Heart left ventricle (tissue), 16 donors: ENCODE measurements at regions not wholly inside any gene's neighbourhood (a gene's known extent, or its start where the extent isn't known, plus 50 kb on each side); places are given as distances from the start of the nearest gene placed in this dataset.

Experiments used
- ATAC-seq, 4 donors: fragments of 200-7000 bp; cut with Tn5 transposase; one replicate each; pipeline ENCODE4 v1.9.1; 2020 to 2022; ENCODE audit warnings: moderate library complexity in 4 of 4, mild to moderate bottlenecking in 3 of 4, moderate number of reproducible peaks in 1 of 4
- DNase-seq, 5 donors: peaks; one replicate each; pipeline ENCODE4 v3.0.0-alpha.2; 2020
- H3K27ac ChIP-seq, 12 donors: fragments of 200-600 bp; sonication (generic) in 4 of 12; one replicate each; pipeline versions ENCODE4 v1.5.0 to v1.8.0; 2016 to 2022; ENCODE audit warnings: mild to moderate bottlenecking in 2 of 12
- H3K27me3 ChIP-seq, 9 donors: fragments of 200-600 bp; sonication (generic) in 2 of 9; one replicate each; pipeline versions ENCODE4 v1.5.1 to v1.8.0; 2016 to 2022; ENCODE audit warnings: mild to moderate bottlenecking in 3 of 9
- H3K36me3 ChIP-seq, 9 donors: fragments of 200-600 bp; sonication (generic) in 2 of 9; one replicate each; pipeline versions ENCODE4 v1.5.0 to v1.8.0; 2018 to 2022; ENCODE audit warnings: mild to moderate bottlenecking in 2 of 9
- H3K4me1 ChIP-seq, 12 donors: fragments of 200-600 bp; sonication (generic) in 4 of 12; one replicate each; pipeline versions ENCODE4 v1.5.0 to v1.8.0; 2016 to 2022; ENCODE audit warnings: mild to moderate bottlenecking in 3 of 12
- H3K4me3 ChIP-seq, 12 donors: fragments of 200-600 bp; sonication (generic) in 4 of 12; one replicate each; pipeline versions ENCODE4 v1.5.0 to v1.8.0; 2017 to 2022; ENCODE audit warnings: mild to moderate bottlenecking in 9 of 12, moderate library complexity in 4 of 12
- H3K9me3 ChIP-seq, 12 donors: fragments of 200-600 bp; sonication (generic) in 4 of 12; one replicate each; pipeline versions ENCODE4 v1.5.0 to v1.8.0; 2016 to 2022; ENCODE audit warnings: mild to moderate bottlenecking in 1 of 12
- POLR2A ChIP-seq, 2 donors: fragments of 450-650 bp; IDR thresholded peaks; one replicate each; pipeline ENCODE4 v1.6.1; 2017; ENCODE audit warnings: antibody characterized with exemption in 2 of 2, mild to moderate bottlenecking in 2 of 2, moderate library complexity in 2 of 2
- WGBS, 4 donors: extraction: QIAGEN DNeasy Blood & Tissue Kit in 2 of 4; methylation state at CpG; one replicate each; pipeline versions ENCODE4 v1.1.5 to v1.1.7; 2013 to 2018; 5-methylcytosine and 5-hydroxymethylcytosine counted together
- intact Hi-C, 10 donors: fragments of 100-400 bp; cut with DNase I; formaldehyde crosslinking; loops; one replicate each; pipeline versions ENCODE4 v1.11.1 to v1.14.2; 2022
- TF ChIP-seq, protein P1 (sequence below), 12 donors: fragments of 200-600 bp; sonication (generic) in 4 of 12; IDR thresholded peaks; one replicate each; pipeline versions ENCODE4 v1.5.0 to v1.8.0; 2018 to 2022; ENCODE audit warnings: antibody characterized with exemption in 12 of 12, mild to moderate bottlenecking in 5 of 12
- donor health status: ischemic (EF 13 %, LVEDD 7.1; RV severe dilation, severe dysfunction).
- donor health status: healthy with polysubstance abuse.
- donor health status: DM: no; HTN: yes; CAD: no.
- donor health status: DM: no; HTN: no; CAD: no.
- donor health status: ischemic (EF 25% LVEDD 6.9; RV normal size, moderate dysfunction).
- donor health status: ischemic (EF 25% LVEDD 5.7; RV mildly dilated, moderate dysfunction).
- donor health status: healthy.
- donor health status: DM: yes; HTN: yes; CAD: no.
- donor health status: ischemic (EF 35%, LVEDD 5.7; RV mildly dilated, moderate dysfunction).
- donor health status: nonischemic (EF 11% LVEDD 7.7; RV severe dilation, severe dysfunction).
- donor health status: DM: yes; HTN: yes; CAD: no.
- donor health status: PGD.
- donor health status: ischemic (EF 29% LVEDD 5.4; RV normal size, mild dysfunction).
- donor health status: nonischemic (EF 23%, LVEDD 6.1; RV moderate dilation, normal function).

GRCh38 chr2:147250652-147251356 is 594.0 kb upstream of the ACVR2A start:
- ATAC-seq (no peak), DNase-seq (no peak)
- Histone ChIP-seq H3K4me1 (no peaks in the 10 kb centered on the region), H3K36me3 (no peaks in the 10 kb centered on the region), H3K4me3 (no peak overlapping the region), H3K9me3 (no peaks in the 10 kb centered on the region), H3K27me3 (no peaks in the 10 kb centered on the region), H3K27ac (no peak overlapping the region)
- TF ChIP-seq, protein P1, sequence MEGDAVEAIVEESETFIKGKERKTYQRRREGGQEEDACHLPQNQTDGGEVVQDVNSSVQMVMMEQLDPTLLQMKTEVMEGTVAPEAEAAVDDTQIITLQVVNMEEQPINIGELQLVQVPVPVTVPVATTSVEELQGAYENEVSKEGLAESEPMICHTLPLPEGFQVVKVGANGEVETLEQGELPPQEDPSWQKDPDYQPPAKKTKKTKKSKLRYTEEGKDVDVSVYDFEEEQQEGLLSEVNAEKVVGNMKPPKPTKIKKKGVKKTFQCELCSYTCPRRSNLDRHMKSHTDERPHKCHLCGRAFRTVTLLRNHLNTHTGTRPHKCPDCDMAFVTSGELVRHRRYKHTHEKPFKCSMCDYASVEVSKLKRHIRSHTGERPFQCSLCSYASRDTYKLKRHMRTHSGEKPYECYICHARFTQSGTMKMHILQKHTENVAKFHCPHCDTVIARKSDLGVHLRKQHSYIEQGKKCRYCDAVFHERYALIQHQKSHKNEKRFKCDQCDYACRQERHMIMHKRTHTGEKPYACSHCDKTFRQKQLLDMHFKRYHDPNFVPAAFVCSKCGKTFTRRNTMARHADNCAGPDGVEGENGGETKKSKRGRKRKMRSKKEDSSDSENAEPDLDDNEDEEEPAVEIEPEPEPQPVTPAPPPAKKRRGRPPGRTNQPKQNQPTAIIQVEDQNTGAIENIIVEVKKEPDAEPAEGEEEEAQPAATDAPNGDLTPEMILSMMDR (IDR thresholded peaks at IDR 0.05) = no peak
- TF ChIP-seq POLR2A (IDR thresholded peaks at IDR 0.05) = no peak
- intact Hi-C loops = no loop called here
- WGBS, 4 donors = 83 to 93% (median 91%) methylated on average over 2 of the region's 2 CpGs

DNA sequence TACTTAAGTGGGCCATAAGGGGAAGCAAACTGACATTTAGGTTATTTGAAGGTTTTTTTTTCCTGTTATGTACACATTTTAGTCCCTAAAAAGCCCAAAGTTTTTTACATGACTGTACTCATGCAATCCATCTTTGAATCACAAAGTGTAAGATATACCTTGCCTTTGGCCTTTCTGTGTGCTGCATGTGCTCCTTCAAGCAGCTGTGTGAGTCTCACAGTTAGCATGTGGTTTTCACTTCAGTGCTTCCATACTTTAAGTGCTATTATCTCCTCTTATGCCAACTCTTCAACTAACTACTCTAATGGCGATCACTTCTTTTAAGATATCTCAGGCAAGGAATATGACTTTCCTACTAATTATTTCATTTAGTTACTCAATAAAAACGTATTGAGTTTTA is 597.1 kb upstream of the ACVR2A start:
- no peak overlapping the region for H3K27ac ChIP-seq
- no peak overlapping the region for H3K4me3 ChIP-seq
- H3K4me1 ChIP-seq = no peaks in the 10 kb centered on the region
- H3K36me3 ChIP-seq = no peaks in the 10 kb centered on the region
- intact Hi-C loops = no loop called here
- TF ChIP-seq, protein P1 (IDR thresholded peaks at IDR 0.05) = no peak
- no peak for TF ChIP-seq POLR2A (IDR thresholded peaks at IDR 0.05)
- no peaks in the 10 kb centered on the region for H3K9me3 ChIP-seq
- WGBS, 4 donors = 72 to 78% (median 76%) methylated on average over 2 of the region's 2 CpGs
- DNase-seq (no peak), ATAC-seq (no peak)
- H3K27me3 ChIP-seq = no peaks in the 10 kb centered on the region

DNA sequence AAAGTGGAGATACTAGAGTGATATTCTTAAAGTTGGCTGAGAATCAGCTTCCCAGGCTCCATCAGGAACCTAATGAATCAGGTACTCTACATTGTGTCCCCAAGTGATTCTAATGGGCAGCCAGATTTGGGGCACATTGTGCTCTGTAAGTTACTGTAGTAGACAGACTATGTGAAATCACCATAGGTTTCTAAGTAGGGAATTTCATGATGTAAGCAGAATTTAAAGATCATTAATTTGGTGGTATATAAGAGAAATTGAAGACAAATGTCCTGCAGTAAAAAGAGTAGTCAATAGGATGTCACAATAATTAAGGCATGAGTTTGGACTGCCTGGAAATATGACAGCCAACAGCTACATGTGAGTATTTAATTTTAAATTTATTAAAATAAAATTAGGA is 602.4 kb upstream of the ACVR2A start:
- H3K27me3 ChIP-seq = no peaks in the 10 kb centered on the region
- peaks cover 0 to 17% (median 0%) of the 10 kb centered on the region in 12 donors for H3K9me3 ChIP-seq
- TF ChIP-seq POLR2A (IDR thresholded peaks at IDR 0.05) = no peak
- TF ChIP-seq, protein P1 (IDR thresholded peaks at IDR 0.05) = no peak
- no peak overlapping the region for H3K4me3 ChIP-seq
- intact Hi-C loops = no loop called here
- ATAC-seq (no peak), DNase-seq (no peak)
- H3K36me3 ChIP-seq = no peaks in the 10 kb centered on the region
- H3K27ac ChIP-seq = no peak overlapping the region
- no peaks in the 10 kb centered on the region for H3K4me1 ChIP-seq

DNA sequence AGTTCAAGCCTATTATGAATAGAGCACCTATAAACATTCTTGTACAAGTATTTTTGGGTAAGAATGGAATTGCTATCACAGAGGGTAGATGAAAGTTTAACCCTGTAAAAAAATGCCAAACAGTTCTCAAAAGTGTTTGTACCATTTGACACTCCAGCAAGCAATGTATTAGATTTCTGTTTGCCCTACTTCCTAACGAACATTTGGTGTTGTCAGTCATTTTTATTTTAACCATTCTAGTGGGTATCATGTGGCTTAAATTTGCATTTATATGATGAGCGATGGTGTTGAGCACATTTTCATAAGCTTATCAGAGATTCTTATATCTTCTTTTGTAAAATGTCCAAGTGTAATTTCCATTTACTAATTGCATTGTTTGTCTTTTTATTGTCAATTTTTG is 608.2 kb upstream of the ACVR2A start:
- no peaks in the 10 kb centered on the region for H3K4me1 ChIP-seq
- 79 to 86% (median 82%) methylated on average over 2 of the region's 2 CpGs for WGBS, 4 donors
- no peaks in the 10 kb centered on the region for H3K27me3 ChIP-seq
- peaks cover 0 to 20% (median 0%) of the 10 kb centered on the region in 12 donors for H3K9me3 ChIP-seq
- H3K4me3 ChIP-seq = no peak overlapping the region
- H3K36me3 ChIP-seq = no peaks in the 10 kb centered on the region
- no peak for DNase-seq
- TF ChIP-seq, protein P1 (IDR thresholded peaks at IDR 0.05) = no peak
- no peak for TF ChIP-seq POLR2A (IDR thresholded peaks at IDR 0.05)
- no peak for ATAC-seq
- H3K27ac ChIP-seq = no peak overlapping the region
- intact Hi-C loops = no loop called here
